H9 (cell line): ENCODE measurements at regions not wholly inside any gene's neighbourhood (a gene's known extent, or its start where the extent isn't known, plus 50 kb on each side); places are given as distances from the start of the nearest gene placed in this dataset.
A peak's percentile ranks its signal among the peaks of the same experiment; 100 is the strongest.
"Not testable (repeated sequence)": the region's sequence is repeated elsewhere in the genome, so short reads cannot be mapped to it uniquely, and the experiment has no call there.

ENCODE experiments used
- DNase-seq: peaks from one replicate; pipeline ENCODE4 v3.0.0-alpha.2; 2017
- H2AFZ ChIP-seq: one replicate; pipeline ENCODE4 v1.6.1; 2013; ENCODE audit warnings: mild to moderate bottlenecking, low read length, control low read depth, moderate library complexity
- H2AK5ac ChIP-seq: 2 replicates; pipeline ENCODE4 v1.6.1; 2013; ENCODE audit warnings: low read length, control low read depth, mixed read lengths; ENCODE audit not compliant: insufficient read length
- H2BK120ac ChIP-seq: one replicate; pipeline ENCODE4 v1.6.1; 2013; ENCODE audit warnings: low read depth, mild to moderate bottlenecking, low read length, control low read depth, inconsistent platforms; ENCODE audit not compliant: poor library complexity, severe bottlenecking
- H2BK12ac ChIP-seq: 2 replicates; pipeline ENCODE4 v1.6.1; 2013; ENCODE audit warnings: low read length, control low read depth, mixed read lengths, low read depth; ENCODE audit not compliant: insufficient read length
- H2BK15ac ChIP-seq: 2 replicates; pipeline ENCODE4 v1.6.1; 2013; ENCODE audit warnings: low read depth, low read length, control low read depth
- H2BK20ac ChIP-seq: one replicate; pipeline ENCODE4 v1.6.1; 2013; ENCODE audit warnings: low read depth, mild to moderate bottlenecking, low read length, control low read depth, inconsistent platforms; ENCODE audit not compliant: poor library complexity, severe bottlenecking
- H2BK5ac ChIP-seq: 2 replicates; pipeline ENCODE4 v1.6.1; 2013; ENCODE audit warnings: low read length, control low read depth, mixed read lengths; ENCODE audit not compliant: insufficient read length
- H3K14ac ChIP-seq: 2 replicates; pipeline ENCODE4 v1.6.1; 2013; ENCODE audit warnings: low read length, control low read depth; ENCODE audit not compliant: insufficient read depth
- H3K18ac ChIP-seq: 2 replicates; pipeline ENCODE4 v1.6.1; 2013; ENCODE audit warnings: low read depth, mild to moderate bottlenecking, mixed read lengths, low read length, control low read depth; ENCODE audit not compliant: insufficient read length
- H3K23ac ChIP-seq: 2 replicates; pipeline ENCODE4 v1.6.1; 2013; ENCODE audit warnings: low read length, control low read depth, mixed read lengths, low read depth; ENCODE audit not compliant: insufficient read length
- H3K23me2 ChIP-seq: 2 replicates; pipeline ENCODE4 v1.6.1; 2013; ENCODE audit warnings: low read depth, mild to moderate bottlenecking, mixed read lengths, low read length, control low read depth; ENCODE audit not compliant: insufficient read length, poor library complexity, severe bottlenecking
- H3K27ac ChIP-seq: 2 replicates; pipeline ENCODE4 v1.5.1; 2013; ENCODE audit warnings: low read length, control low read depth, mixed read lengths, low read depth; ENCODE audit not compliant: insufficient read length
- H3K27me3 ChIP-seq: 2 replicates; pipeline ENCODE4 v1.6.1; 2013; ENCODE audit warnings: low read length, control low read depth, inconsistent platforms; ENCODE audit not compliant: insufficient read depth
- H3K4ac ChIP-seq: 2 replicates; pipeline ENCODE4 v1.6.1; 2013; ENCODE audit warnings: low read depth, mild to moderate bottlenecking, control low read depth, inconsistent platforms, low read length, moderate library complexity
- H3K4me1 ChIP-seq: 2 replicates; pipeline ENCODE4 v1.6.1; 2013; ENCODE audit warnings: low read length, control low read depth, inconsistent platforms; ENCODE audit not compliant: insufficient read depth
- H3K4me2 ChIP-seq: 2 replicates; pipeline ENCODE4 v1.6.1; 2013; ENCODE audit warnings: low read length, control low read depth, mixed read lengths; ENCODE audit not compliant: insufficient read length, insufficient read depth
- H3K56ac ChIP-seq: 2 replicates; pipeline ENCODE4 v1.6.1; 2013; ENCODE audit warnings: low read depth, mild to moderate bottlenecking, mixed read lengths, low read length, control low read depth; ENCODE audit not compliant: insufficient read length
- H3K79me1 ChIP-seq: 2 replicates; pipeline ENCODE4 v1.6.1; 2013; ENCODE audit warnings: low read depth, mild to moderate bottlenecking, moderate library complexity, low read length, control low read depth, inconsistent platforms; ENCODE audit not compliant: insufficient read depth, poor library complexity, severe bottlenecking
- H3K79me2 ChIP-seq: 2 replicates; pipeline ENCODE4 v1.6.1; 2013; ENCODE audit warnings: low read length, control low read depth, inconsistent platforms; ENCODE audit not compliant: insufficient read depth
- H3K9ac ChIP-seq: 2 replicates; pipeline ENCODE4 v1.6.1; 2013; ENCODE audit warnings: low read length, control low read depth, mixed read lengths; ENCODE audit not compliant: insufficient read length; ENCODE audit errors: extremely low read depth
- H3K9me3 ChIP-seq: one replicate; pipeline ENCODE4 v1.6.1; 2013; ENCODE audit warnings: low read depth, low read length, inconsistent platforms; ENCODE audit not compliant: control insufficient read depth
- H3T11ph ChIP-seq: one replicate; pipeline ENCODE4 v1.6.1; 2013; ENCODE audit warnings: mild to moderate bottlenecking, low read length, control low read depth, inconsistent platforms
- H4K20me1 ChIP-seq: one replicate; pipeline ENCODE4 v1.6.1; 2013; ENCODE audit not compliant: control insufficient read depth, insufficient read length, insufficient read depth
- H4K5ac ChIP-seq: 2 replicates; pipeline ENCODE4 v1.6.1; 2013; ENCODE audit warnings: low read depth, mild to moderate bottlenecking, mixed read lengths, low read length, control low read depth; ENCODE audit not compliant: insufficient read length
- H4K8ac ChIP-seq: replicated peaks from 2 replicates; pipeline ENCODE4 v1.6.1; 2013; ENCODE audit warnings: low read length, control low read depth, mixed read lengths, low read depth; ENCODE audit not compliant: insufficient read length
- H4K91ac ChIP-seq: 2 replicates; pipeline ENCODE4 v1.6.1; 2013; ENCODE audit warnings: low read depth, mild to moderate bottlenecking, moderate library complexity, mixed read lengths, low read length, control low read depth; ENCODE audit not compliant: insufficient read length
- H3K27ac Mint-ChIP-seq, 3 experiments: 2 replicates in 2 of 3; 3 replicates in 1 of 3; pipeline ENCODE4 v1.8.0; 2020 to 2021; ENCODE audit warnings: mixed read lengths in 3 of 3, mild to moderate bottlenecking in 1 of 3, moderate library complexity in 1 of 3
- H3K27me3 Mint-ChIP-seq: 2 replicates; pipeline ENCODE4 v1.8.0; 2021; ENCODE audit warnings: low read depth, mild to moderate bottlenecking, moderate library complexity, mixed read lengths
- H3K36me3 Mint-ChIP-seq, 3 experiments: 2 replicates in 2 of 3; 3 replicates in 1 of 3; pipeline ENCODE4 v1.8.0; 2020 to 2021; ENCODE audit warnings: low read depth in 3 of 3, mixed read lengths in 3 of 3; ENCODE audit not compliant: insufficient read depth in 1 of 3
- H3K4me1 Mint-ChIP-seq, 2 experiments: 2 replicates each; pipeline ENCODE4 v1.8.0; 2020; ENCODE audit warnings: mixed read lengths in 2 of 2
- H3K4me3 Mint-ChIP-seq, 2 experiments: 2 replicates in 1 of 2; 3 replicates in 1 of 2; pipeline ENCODE4 v1.8.0; 2020 to 2021; ENCODE audit warnings: mild to moderate bottlenecking in 2 of 2, mixed read lengths in 2 of 2, moderate library complexity in 1 of 2
- H3K9me3 Mint-ChIP-seq, 2 experiments: 2 replicates in 1 of 2; 3 replicates in 1 of 2; pipeline ENCODE4 v1.8.0; 2020; ENCODE audit warnings: mild to moderate bottlenecking in 2 of 2, mixed read lengths in 2 of 2, moderate library complexity in 1 of 2
- CTCF ChIP-seq: fragments of 200-600 bp; sonication (generic); conservative IDR thresholded peaks from 3 replicates; pipeline ENCODE4 v1.8.0; 2021; ENCODE audit warnings: antibody characterized with exemption, mild to moderate bottlenecking
- WGBS: extraction: QIAGEN DNeasy Blood & Tissue Kit; methylation state at CpG from one replicate; pipeline ENCODE4 v1.1.7; 2013; ENCODE audit warnings: missing lambda C conversion rate, low lambda C conversion rate, mixed read lengths; ENCODE audit not compliant: insufficient read length; ENCODE audit errors: extremely low coverage; 5-methylcytosine and 5-hydroxymethylcytosine counted together

GRCh38 chr1:81252471-81253151, 548.1 kb upstream of the ADGRL2 start:
- no peak for DNase-seq
- H3K9me3 ChIP-seq, result no peaks in the 10 kb centered on the region
- no peaks in the 10 kb centered on the region; the same call in 1 of the 2 replicates for H3K4me1 ChIP-seq
- H2BK20ac ChIP-seq, result no peak overlapping the region
- peaks cover 5% of the 10 kb centered on the region; the same call in 1 of the 2 replicates for H3K79me2 ChIP-seq
- peaks cover 5% of the 10 kb centered on the region for H3K23me2 ChIP-seq
- no peak overlapping the region for H4K5ac ChIP-seq
- no peak overlapping the region for H3K27ac ChIP-seq
- H3K79me1 ChIP-seq, result no peaks in the 10 kb centered on the region
- no peaks in the 10 kb centered on the region for H3K27me3 ChIP-seq
- Mint-ChIP-seq H3K4me3 (peak overlapping the region in 1 of 2 experiments; percentile 38; a peak in 3 of 5 replicates), H3K36me3 (peaks cover 16 to 41% (median 30%) of the 10 kb centered on the region in 3 experiments; a peak in 6 of 7 replicates), H3K4me1 (peaks cover 52 to 71% of the 10 kb centered on the region in 2 experiments), H3K27me3 (no peaks in the 10 kb centered on the region; the same call in 1 of the 2 replicates), H3K27ac (peak overlapping the region; percentile 50 to 92 (median 82); a peak in 5 of 7 replicates), H3K9me3 (peaks cover 3 to 9% of the 10 kb centered on the region in 2 experiments; a peak in 3 of 5 replicates)
- no peak overlapping the region for H2BK15ac ChIP-seq
- H3K9ac ChIP-seq, result peak overlapping the region; percentile 31
- H3K56ac ChIP-seq, result no peak overlapping the region
- H3K14ac ChIP-seq, result no peak overlapping the region
- no peak overlapping the region for H3K23ac ChIP-seq
- no peak overlapping the region for H4K91ac ChIP-seq
- H3K4me2 ChIP-seq, result peak overlapping the region; percentile 46
- no peaks in the 10 kb centered on the region for H4K20me1 ChIP-seq
- no peak overlapping the region for H2BK12ac ChIP-seq
- no peak overlapping the region for H3T11ph ChIP-seq
- no peak overlapping the region for H2BK5ac ChIP-seq
- no peak overlapping the region for H2AFZ ChIP-seq
- no peak overlapping the region for H3K18ac ChIP-seq
- no peak overlapping the region for H2BK120ac ChIP-seq
- no peak overlapping the region for H3K4ac ChIP-seq
- TF ChIP-seq CTCF, result no peak
- no peak overlapping the region for H4K8ac ChIP-seq
- no peak overlapping the region for H2AK5ac ChIP-seq

- not testable (repeated sequence) for H2AK5ac ChIP-seq, H3K14ac ChIP-seq, H3T11ph ChIP-seq, H3K4me1 ChIP-seq, H3K27me3 Mint-ChIP-seq, H4K20me1 ChIP-seq, H3K18ac ChIP-seq, H3K79me1 ChIP-seq, H4K5ac ChIP-seq, H2BK15ac ChIP-seq, H3K23me2 ChIP-seq, H3K23ac ChIP-seq, H3K9me3 ChIP-seq, H4K91ac ChIP-seq, H2BK120ac ChIP-seq, H3K4ac ChIP-seq, H2BK20ac ChIP-seq, H3K56ac ChIP-seq, H2BK12ac ChIP-seq, H2AFZ ChIP-seq, H4K8ac ChIP-seq, H3K27me3 ChIP-seq, H2BK5ac ChIP-seq
- peak; percentile 69 for DNase-seq
- no CpG with 5 or more reads among the region's 5 CpGs for WGBS
- H3K27ac ChIP-seq, result peak overlapping the region; percentile 41
- H3K79me2 ChIP-seq, result peaks cover 15% of the 10 kb centered on the region; the same call in 1 of the 2 replicates
- H3K9me3 Mint-ChIP-seq, result peaks cover 17 to 23% of the 10 kb centered on the region in 2 experiments
- peaks cover 33 to 59% (median 44%) of the 10 kb centered on the region in 3 experiments for H3K36me3 Mint-ChIP-seq
- H3K9ac ChIP-seq, result peak overlapping the region; percentile 49
- H3K4me3 Mint-ChIP-seq, result peak overlapping the region; percentile 52 to 98
- peak overlapping the region; percentile 92 for H3K4me2 ChIP-seq
- H3K4me1 Mint-ChIP-seq, result peaks cover 62 to 73% of the 10 kb centered on the region in 2 experiments
- peak overlapping the region; percentile 87 to 97 (median 93) for H3K27ac Mint-ChIP-seq
These were observed 549.9 kb upstream of the ADGRL2 start for GRCh38 chr1:81250825-81251224.
